ENCODE measurements at regions not wholly inside any gene's neighbourhood (a gene's known extent, or its start where the extent isn't known, plus 50 kb on each side); places are given as distances from the start of the nearest gene placed in this dataset.

DNA sequence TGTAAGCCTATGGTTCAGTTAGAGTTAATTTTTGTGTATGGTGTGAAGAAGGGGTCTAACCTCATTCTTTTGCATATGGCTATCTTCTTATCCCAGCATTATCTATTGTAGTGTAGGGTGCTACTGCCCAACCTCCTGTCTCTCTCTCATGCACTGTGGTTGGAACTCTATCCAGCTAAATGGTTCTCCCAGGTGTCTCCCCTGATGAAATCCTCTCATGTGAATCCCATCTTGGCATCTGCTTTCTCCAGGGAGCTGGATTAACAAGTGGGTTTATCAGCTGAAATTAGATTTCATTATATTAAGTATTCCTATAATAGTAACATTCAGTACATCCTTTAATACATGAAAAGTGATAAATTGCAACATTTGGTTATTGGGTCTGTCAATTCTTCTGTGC lies 224.7 kb upstream of the SFRP2 start:
- Histone ChIP-seq H3K79me2 (replicated peaks; ENCODE audit: insufficient read depth) (no peaks in the 10 kb centered on the region), H4K20me1 (replicated peaks; ENCODE audit: insufficient read depth) (no peaks in the 10 kb centered on the region), H3F3A (replicated peaks; ENCODE audit: low read depth) (no peaks in the 10 kb centered on the region), H3K27me3 (ENCODE audit: insufficient read depth) (no peaks in the 10 kb centered on the region), H3K4me3 (no peak overlapping the region), H2AFZ (no peak overlapping the region), H3K27ac (ENCODE audit: low read depth) (no peak overlapping the region), H3K4me2 (no peak overlapping the region), H3K36me3 (ENCODE audit: insufficient read depth) (no peaks in the 10 kb centered on the region), H3K4me1 (ENCODE audit: insufficient read depth) (no peaks in the 10 kb centered on the region), H3K9me2 (ENCODE audit: insufficient read depth) (0 out of 2 replicates have a peak, but pooled peaks cover 4% of the 10 kb centered on the region)
- Mint-ChIP-seq H3K27ac (no peak overlapping the region), H3K9me3 (no peaks in the 10 kb centered on the region; the same call in 2 of the 3 replicates), H3K27me3 (ENCODE audit: insufficient read depth, low read depth, poor library complexity) (peaks cover 2% of the 10 kb centered on the region), H3K4me3 (no peak overlapping the region), H3K4me1 (peaks cover 5% of the 10 kb centered on the region; the same call in 2 of the 3 replicates), H3K36me3 (ENCODE audit: low read depth) (no peaks in the 10 kb centered on the region)
- ATAC-seq (no peak), DNase-seq (ENCODE audit: low spot score) (no peak)
- no peak for TF ChIP-seq ZNF114 (CRISPR knock-in tag; IDR thresholded peaks at IDR 0.05)
- no peak for TF ChIP-seq CREB1 (CRISPR knock-in tag; IDR thresholded peaks at IDR 0.05; ENCODE audit: low read depth)
- no peak for TF ChIP-seq NANOG (IDR thresholded peaks at IDR 0.05; ENCODE audit: borderline replicate concordance)
- TF ChIP-seq, protein P1, sequence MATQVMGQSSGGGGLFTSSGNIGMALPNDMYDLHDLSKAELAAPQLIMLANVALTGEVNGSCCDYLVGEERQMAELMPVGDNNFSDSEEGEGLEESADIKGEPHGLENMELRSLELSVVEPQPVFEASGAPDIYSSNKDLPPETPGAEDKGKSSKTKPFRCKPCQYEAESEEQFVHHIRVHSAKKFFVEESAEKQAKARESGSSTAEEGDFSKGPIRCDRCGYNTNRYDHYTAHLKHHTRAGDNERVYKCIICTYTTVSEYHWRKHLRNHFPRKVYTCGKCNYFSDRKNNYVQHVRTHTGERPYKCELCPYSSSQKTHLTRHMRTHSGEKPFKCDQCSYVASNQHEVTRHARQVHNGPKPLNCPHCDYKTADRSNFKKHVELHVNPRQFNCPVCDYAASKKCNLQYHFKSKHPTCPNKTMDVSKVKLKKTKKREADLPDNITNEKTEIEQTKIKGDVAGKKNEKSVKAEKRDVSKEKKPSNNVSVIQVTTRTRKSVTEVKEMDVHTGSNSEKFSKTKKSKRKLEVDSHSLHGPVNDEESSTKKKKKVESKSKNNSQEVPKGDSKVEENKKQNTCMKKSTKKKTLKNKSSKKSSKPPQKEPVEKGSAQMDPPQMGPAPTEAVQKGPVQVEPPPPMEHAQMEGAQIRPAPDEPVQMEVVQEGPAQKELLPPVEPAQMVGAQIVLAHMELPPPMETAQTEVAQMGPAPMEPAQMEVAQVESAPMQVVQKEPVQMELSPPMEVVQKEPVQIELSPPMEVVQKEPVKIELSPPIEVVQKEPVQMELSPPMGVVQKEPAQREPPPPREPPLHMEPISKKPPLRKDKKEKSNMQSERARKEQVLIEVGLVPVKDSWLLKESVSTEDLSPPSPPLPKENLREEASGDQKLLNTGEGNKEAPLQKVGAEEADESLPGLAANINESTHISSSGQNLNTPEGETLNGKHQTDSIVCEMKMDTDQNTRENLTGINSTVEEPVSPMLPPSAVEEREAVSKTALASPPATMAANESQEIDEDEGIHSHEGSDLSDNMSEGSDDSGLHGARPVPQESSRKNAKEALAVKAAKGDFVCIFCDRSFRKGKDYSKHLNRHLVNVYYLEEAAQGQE (IDR thresholded peaks at IDR 0.05; ENCODE audit: unreplicated experiment) = no peak
- TF ChIP-seq, protein P2, sequence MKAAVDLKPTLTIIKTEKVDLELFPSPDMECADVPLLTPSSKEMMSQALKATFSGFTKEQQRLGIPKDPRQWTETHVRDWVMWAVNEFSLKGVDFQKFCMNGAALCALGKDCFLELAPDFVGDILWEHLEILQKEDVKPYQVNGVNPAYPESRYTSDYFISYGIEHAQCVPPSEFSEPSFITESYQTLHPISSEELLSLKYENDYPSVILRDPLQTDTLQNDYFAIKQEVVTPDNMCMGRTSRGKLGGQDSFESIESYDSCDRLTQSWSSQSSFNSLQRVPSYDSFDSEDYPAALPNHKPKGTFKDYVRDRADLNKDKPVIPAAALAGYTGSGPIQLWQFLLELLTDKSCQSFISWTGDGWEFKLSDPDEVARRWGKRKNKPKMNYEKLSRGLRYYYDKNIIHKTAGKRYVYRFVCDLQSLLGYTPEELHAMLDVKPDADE (IDR thresholded peaks at IDR 0.05) = no peak
- TF ChIP-seq EZH2phosphoT487 (IDR thresholded peaks at IDR 0.05; ENCODE audit: unreplicated experiment) = no peak
- TF ChIP-seq, protein P3, sequence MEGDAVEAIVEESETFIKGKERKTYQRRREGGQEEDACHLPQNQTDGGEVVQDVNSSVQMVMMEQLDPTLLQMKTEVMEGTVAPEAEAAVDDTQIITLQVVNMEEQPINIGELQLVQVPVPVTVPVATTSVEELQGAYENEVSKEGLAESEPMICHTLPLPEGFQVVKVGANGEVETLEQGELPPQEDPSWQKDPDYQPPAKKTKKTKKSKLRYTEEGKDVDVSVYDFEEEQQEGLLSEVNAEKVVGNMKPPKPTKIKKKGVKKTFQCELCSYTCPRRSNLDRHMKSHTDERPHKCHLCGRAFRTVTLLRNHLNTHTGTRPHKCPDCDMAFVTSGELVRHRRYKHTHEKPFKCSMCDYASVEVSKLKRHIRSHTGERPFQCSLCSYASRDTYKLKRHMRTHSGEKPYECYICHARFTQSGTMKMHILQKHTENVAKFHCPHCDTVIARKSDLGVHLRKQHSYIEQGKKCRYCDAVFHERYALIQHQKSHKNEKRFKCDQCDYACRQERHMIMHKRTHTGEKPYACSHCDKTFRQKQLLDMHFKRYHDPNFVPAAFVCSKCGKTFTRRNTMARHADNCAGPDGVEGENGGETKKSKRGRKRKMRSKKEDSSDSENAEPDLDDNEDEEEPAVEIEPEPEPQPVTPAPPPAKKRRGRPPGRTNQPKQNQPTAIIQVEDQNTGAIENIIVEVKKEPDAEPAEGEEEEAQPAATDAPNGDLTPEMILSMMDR (conservative IDR thresholded peaks at IDR 0.05; ENCODE audit: low read depth in 2 of 2) = no peak
- TF ChIP-seq JUNB (IDR thresholded peaks at IDR 0.05; ENCODE audit: unreplicated experiment) = no peak
- no peak for TF ChIP-seq ZNF331 (CRISPR knock-in tag; IDR thresholded peaks at IDR 0.05; ENCODE audit: low read depth)
- TF ChIP-seq EZH2 (IDR thresholded peaks at IDR 0.05; ENCODE audit: low read depth, unreplicated experiment) = no peak
- TF ChIP-seq, protein P4, sequence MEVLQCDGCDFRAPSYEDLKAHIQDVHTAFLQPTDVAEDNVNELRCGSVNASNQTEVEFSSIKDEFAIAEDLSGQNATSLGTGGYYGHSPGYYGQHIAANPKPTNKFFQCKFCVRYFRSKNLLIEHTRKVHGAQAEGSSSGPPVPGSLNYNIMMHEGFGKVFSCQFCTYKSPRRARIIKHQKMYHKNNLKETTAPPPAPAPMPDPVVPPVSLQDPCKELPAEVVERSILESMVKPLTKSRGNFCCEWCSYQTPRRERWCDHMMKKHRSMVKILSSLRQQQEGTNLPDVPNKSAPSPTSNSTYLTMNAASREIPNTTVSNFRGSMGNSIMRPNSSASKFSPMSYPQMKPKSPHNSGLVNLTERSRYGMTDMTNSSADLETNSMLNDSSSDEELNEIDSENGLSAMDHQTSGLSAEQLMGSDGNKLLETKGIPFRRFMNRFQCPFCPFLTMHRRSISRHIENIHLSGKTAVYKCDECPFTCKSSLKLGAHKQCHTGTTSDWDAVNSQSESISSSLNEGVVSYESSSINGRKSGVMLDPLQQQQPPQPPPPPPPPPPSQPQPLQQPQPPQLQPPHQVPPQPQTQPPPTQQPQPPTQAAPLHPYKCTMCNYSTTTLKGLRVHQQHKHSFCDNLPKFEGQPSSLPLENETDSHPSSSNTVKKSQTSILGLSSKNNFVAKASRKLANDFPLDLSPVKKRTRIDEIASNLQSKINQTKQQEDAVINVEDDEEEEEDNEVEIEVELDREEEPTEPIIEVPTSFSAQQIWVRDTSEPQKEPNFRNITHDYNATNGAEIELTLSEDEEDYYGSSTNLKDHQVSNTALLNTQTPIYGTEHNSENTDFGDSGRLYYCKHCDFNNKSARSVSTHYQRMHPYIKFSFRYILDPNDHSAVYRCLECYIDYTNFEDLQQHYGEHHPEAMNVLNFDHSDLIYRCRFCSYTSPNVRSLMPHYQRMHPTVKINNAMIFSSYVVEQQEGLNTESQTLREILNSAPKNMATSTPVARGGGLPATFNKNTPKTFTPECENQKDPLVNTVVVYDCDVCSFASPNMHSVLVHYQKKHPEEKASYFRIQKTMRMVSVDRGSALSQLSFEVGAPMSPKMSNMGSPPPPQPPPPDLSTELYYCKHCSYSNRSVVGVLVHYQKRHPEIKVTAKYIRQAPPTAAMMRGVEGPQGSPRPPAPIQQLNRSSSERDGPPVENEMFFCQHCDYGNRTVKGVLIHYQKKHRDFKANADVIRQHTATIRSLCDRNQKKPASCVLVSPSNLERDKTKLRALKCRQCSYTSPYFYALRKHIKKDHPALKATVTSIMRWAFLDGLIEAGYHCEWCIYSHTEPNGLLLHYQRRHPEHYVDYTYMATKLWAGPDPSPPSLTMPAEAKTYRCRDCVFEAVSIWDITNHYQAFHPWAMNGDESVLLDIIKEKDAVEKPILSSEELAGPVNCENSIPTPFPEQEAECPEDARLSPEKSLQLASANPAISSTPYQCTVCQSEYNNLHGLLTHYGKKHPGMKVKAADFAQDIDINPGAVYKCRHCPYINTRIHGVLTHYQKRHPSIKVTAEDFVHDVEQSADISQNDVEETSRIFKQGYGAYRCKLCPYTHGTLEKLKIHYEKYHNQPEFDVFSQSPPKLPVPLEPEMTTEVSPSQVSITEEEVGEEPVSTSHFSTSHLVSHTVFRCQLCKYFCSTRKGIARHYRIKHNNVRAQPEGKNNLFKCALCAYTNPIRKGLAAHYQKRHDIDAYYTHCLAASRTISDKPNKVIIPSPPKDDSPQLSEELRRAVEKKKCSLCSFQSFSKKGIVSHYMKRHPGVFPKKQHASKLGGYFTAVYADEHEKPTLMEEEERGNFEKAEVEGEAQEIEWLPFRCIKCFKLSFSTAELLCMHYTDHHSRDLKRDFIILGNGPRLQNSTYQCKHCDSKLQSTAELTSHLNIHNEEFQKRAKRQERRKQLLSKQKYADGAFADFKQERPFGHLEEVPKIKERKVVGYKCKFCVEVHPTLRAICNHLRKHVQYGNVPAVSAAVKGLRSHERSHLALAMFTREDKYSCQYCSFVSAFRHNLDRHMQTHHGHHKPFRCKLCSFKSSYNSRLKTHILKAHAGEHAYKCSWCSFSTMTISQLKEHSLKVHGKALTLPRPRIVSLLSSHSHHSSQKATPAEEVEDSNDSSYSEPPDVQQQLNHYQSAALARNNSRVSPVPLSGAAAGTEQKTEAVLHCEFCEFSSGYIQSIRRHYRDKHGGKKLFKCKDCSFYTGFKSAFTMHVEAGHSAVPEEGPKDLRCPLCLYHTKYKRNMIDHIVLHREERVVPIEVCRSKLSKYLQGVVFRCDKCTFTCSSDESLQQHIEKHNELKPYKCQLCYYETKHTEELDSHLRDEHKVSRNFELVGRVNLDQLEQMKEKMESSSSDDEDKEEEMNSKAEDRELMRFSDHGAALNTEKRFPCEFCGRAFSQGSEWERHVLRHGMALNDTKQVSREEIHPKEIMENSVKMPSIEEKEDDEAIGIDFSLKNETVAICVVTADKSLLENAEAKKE (CRISPR knock-in tag; IDR thresholded peaks at IDR 0.05) = no peak
- no peak for TF ChIP-seq STAT1 (IDR thresholded peaks at IDR 0.05; ENCODE audit: unreplicated experiment)
